CD4-positive, alpha-beta T cell treated with Interferon alpha-2 for 1 hour (primary cell): ENCODE measurements at regions not wholly inside any gene's neighbourhood (a gene's known extent, or its start where the extent isn't known, plus 50 kb on each side); places are given as distances from the start of the nearest gene placed in this dataset.
"Not testable (repeated sequence)": the region's sequence is repeated elsewhere in the genome, so short reads cannot be mapped to it uniquely, and the experiment has no call there.

Source experiments
- DNase-seq, 2 donors: peaks; one replicate each; pipeline ENCODE4 v3.0.0-alpha.2; 2020 to 2022

DNA sequence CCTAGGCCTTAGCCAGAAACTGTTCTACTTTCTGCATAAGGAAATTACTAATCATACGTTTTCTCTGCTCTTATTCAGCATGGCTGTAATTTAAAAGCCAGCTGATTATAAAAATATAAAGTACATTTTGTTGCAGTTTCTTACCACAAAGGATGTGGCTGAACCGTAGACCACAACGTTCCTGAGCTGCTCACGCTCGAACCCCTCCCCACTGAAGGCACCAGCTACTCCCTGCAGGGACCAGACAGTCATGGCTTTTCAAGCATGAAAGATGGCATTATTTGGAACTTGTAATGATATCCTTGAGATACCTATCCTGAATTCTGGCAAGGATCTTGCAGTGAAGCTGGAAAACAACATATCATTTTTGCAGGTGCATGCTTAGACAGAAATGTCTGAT is 91.8 kb upstream of the DMRT1 start:
- peak in 1 of 2 donors; percentile 18 for DNase-seq

DNA sequence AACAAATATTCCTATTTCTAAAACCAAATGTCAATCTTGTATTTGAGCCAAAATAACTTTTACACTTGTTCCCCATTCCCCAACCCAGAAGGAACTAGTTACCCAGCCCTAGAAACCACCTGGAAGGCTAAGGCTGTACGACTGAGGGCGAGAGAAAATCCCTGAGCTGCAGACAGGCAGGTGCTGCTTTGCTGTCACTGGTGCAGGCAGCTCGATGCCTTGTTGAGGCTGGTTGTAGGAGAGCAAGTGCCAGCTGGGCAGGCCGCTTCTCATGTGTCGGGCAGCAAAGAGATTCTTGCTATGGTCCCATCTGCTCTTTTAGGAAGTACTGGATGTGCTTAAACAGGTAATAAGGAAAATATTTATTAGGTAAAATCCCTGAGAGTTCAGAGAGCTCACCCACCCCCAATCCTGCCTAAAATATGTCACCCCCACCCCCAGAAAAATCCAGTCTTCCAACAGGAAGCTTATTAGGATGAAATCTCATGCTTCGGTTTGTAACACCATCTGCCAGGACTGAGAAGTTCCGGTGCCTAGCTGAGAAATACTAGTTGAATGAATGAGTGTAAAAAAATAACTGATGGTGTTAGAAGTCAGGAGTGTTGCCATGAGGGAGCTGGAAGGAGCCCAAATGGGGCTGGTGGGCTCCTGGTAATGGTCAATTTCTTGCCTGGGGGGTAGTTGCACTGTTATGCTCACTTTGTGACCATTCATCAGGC is 91.1 kb upstream of the DMRT1 start:
- no peak for DNase-seq

DNA sequence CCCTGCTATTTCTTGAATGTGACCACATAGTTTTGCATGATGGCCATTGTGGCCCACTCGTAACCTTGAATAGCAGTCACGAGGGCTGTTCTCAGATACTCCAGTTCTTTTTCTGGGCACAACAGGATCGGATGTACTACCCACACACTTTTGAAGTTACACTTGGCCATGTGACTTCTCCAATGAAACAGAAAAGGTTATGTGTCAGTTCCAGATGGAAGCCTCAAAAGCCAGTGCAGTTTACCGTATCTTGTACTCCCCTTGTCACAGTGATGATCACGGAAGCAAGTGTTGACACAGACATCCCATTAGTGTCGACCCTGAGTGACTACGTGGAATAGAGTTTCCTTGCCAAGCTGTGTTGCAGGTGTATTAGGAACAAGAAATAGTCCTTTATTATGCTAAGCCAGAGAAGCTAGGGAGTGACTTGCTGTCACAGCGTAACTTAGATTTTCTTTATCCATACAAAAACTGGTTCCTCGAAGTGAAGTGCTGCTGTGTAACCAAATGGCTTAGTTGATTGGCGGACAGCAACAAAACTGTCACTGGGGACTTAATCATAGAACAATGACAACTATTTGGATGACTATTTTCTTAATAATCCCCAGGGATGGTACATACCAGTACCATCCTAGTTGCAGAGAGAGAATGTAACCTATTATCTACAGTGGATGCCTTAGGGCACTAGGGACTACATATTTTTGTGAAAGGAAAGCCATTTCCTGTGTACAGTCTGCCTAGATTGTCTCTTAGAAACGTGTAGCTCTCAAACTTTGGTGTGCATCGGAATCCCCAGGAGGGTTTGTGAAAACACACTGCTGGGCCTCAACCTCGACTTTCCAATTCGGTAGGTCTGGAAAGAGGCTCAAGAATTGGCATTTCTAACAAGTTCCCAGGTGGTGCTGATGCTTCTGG is 90.1 kb upstream of the DMRT1 start:
- no peak for DNase-seq

DNA sequence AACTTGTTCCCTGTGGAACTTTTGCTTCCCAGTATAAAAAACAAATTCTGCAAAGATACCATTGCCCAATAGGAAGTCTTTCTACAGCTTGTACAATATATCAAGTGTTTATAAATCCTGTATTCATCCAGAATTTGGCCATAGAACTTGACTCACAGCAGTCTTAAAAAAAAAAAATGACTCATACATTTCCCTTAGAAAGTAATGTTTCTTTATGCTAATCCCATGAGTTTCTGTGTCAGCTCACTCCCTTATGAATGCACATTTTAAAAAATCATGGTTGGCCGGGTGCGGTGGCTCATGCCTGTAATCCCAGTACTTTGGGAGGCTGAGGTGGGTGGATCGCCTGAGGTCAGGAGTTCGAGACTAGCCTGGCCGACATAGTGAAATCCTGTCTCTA is 89.3 kb upstream of the DMRT1 start:
- DNase-seq, result no peak

DNA sequence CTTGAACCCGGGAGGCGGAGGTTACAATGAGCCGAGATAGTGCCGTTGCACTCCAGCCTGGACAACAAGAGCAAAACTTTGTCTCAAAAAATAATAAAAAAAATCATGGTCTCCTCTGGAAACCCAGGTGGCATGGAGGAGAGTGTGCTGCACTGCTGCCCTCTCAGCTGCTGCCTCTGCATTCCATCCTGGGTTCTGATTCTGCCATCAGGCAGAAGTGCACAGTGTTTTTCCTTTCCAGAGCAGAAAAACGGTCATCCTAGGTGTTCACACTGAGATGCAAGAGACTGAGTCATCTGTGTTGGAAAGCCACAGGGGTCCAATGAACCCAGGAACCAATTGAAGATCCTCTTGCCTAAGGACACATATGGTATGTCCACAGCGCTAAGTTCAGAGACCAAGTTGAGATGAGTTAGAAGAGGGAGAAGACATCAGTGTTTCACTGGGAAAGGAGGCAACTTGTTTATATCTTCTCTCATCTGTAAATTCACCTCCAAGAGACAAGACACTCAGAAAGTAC is 88.8 kb upstream of the DMRT1 start:
- no peak for DNase-seq

- not testable (repeated sequence) for DNase-seq
Observed at GRCh38 chr9:753734-754133, 87.8 kb upstream of the DMRT1 start.

- DNase-seq, result no peak
Observed at GRCh38 chr9:754150-754931, 87.2 kb upstream of the DMRT1 start.

GRCh38 chr9:755454-756381 is 85.8 kb upstream of the DMRT1 start:
- peak in 1 of 2 donors; percentile 8 for DNase-seq

DNA sequence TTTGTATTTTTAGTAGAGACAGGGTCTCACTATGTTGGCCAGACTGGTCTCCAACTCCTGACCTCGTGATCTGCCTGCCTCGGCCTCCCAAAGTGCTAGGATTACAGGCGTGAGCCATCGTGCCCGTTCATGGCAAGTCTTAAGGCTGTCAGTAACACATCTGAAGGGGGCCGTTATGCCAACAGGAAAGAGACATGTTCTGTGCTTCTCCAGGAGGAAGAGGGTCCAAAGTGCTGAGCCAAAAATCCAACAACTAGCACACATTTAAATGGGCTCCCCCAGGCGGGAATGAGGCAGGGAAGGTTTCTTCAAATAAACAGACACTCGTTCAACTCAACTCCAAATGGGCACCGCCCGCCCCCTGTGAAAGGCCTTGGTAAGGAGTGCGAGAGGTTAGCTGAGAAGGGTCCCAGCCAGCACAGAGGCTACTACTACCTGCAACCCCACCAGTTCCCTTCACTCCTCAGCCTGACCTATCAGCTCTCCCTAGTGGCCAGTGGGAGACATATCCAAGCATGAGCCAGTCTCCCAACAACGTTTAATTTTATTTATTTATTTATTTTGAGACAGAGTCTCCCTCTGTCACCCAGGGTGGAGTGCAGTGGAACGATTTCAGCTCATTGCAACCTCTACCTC is 84.1 kb upstream of the DMRT1 start:
- no peak for DNase-seq

- DNase-seq, result no peak
Observed at GRCh38 chr9:758146-758545, 83.4 kb upstream of the DMRT1 start.

DNA sequence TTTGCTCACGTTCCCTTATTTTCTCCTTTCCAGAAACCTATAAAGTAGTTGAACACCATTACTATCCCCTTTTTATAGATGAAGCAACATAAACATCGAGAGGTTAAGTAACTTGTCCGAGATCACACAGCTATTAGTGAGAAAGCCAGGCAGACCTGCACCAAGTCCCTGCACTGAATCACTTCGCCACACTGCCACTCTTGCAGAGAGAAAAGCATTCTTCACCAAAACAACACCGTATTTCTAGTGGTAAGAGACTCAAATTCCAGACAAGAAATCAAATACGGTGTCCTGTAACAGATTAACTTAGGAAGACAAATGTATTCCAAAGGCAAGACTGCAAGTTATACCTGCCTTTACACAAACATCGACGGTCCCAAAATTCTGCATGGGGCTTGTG is 82.0 kb upstream of the DMRT1 start:
- DNase-seq, result no peak

GRCh38 chr9:759983-760736 is 81.3 kb upstream of the DMRT1 start:
- no peak for DNase-seq

- DNase-seq, result no peak
Observed at GRCh38 chr9:761176-761792, 80.2 kb upstream of the DMRT1 start.

DNA sequence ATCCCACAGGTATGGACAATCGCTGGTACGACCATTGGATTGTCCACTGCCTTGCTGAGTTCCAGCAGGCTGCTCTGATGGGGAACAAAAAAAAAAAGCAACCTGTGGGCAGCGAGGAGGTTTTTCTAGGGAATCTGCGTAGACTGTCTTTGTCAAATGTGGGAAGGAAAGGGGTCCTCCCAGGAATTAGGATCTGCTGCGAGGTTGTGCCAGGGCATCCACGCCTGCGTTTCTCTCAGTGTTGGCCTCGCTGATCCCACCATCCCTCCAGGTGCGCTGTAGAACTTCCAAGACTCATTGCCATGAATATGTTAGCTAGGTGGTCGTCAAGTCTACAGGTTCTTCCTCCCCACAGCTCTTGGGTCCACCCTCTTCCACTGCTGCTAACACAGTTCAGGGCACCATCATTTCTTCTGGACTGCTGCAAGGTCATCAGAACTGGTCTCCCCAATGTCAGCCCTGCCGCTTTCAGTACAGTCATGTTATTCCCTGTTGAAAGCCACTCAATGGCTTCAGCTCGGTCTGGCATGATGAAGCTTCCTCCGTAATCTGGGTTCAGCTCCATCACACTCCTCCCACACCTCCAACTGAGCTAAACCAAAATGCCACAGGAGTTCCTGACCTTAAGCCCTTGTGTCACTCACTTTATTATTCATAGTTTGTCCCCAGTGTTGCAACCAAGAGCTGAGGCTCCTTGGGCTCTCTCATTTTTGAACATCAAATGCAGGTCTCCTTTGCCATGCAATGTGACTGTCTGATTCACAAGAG is 79.5 kb upstream of the DMRT1 start:
- no peak for DNase-seq

GRCh38 chr9:763692-764091 is 77.8 kb upstream of the DMRT1 start:
- DNase-seq, result no peak

GRCh38 chr9:764105-764524 is 77.4 kb upstream of the DMRT1 start:
- peak; percentile 29 to 37 for DNase-seq

GRCh38 chr9:764986-765385 is 76.5 kb upstream of the DMRT1 start:
- no peak for DNase-seq

- not testable (repeated sequence) for DNase-seq
Observed at GRCh38 chr9:767061-767561, 74.4 kb upstream of the DMRT1 start.

- no peak for DNase-seq
Observed at GRCh38 chr9:776086-776485, 65.4 kb upstream of the DMRT1 start.
